A673 (cell line): ENCODE measurements at regions not wholly inside any gene's neighbourhood (a gene's known extent, or its start where the extent isn't known, plus 50 kb on each side); places are given as distances from the start of the nearest gene placed in this dataset.

Experiments used
- CTCF ChIP-seq: fragments of 300-800, 200-600 bp; sonication (generic); conservative IDR thresholded peaks from 2 replicates; pipeline ENCODE4 v1.5.1; 2017; ENCODE audit warnings: low read depth, mild to moderate bottlenecking, antibody characterized with exemption, low read length, moderate library complexity, mixed read lengths
- EZH2 ChIP-seq: fragments of 200-600 bp; sonication (generic); IDR thresholded peaks from 2 replicates; pipeline ENCODE4 v1.6.1; 2017; ENCODE audit warnings: borderline replicate concordance, low read depth, mild to moderate bottlenecking, mixed read lengths, antibody characterized with exemption, low read length; ENCODE audit not compliant: poor library complexity, severe bottlenecking

GRCh38 chr11:134500621-134501020 lies 88.6 kb upstream of the B3GAT1 start:
- no peak for TF ChIP-seq CTCF
- no peak for TF ChIP-seq EZH2
